K562 (cell line): ENCODE measurements at regions not wholly inside any gene's neighbourhood (a gene's known extent, or its start where the extent isn't known, plus 50 kb on each side); places are given as distances from the start of the nearest gene placed in this dataset.

Experiments used
- ATAC-seq: fragments of 200-7000 bp; cut with Tn5 transposase; 3 replicates; pipeline ENCODE4 v1.9.1; 2020; ENCODE audit warnings: moderate library complexity
- BruUV-seq: library from RNA; stranded (reverse); fragments of 400-500 nt; replicated peaks from 2 replicates; lab custom pipeline; 2021; lab: Mats Ljungman, UMichigan
- CTCF ChIA-PET: fragments of 300-600 bp; formaldehyde crosslinking; extraction: SDS; loops from one replicate; lab custom pipeline; 2021; ENCODE audit warnings: low intra/inter-chr PET ratio; lab: Yijun Ruan, JAX
- POLR2A ChIA-PET: fragments of 300-600, 350-650 bp; sonication (Branson Sonifier 250); formaldehyde crosslinking; extraction: SDS; loops from one replicate; lab custom pipeline; 2021; ENCODE audit warnings: antibody characterized with exemption, inconsistent platforms; lab: Yijun Ruan, JAX
- DNase-seq, 4 experiments: peaks; one replicate each; pipeline versions ENCODE4 v3.0.0 to v3.0.0-alpha.2; 2011 to 2018; ENCODE audit warnings: low spot score in 3 of 4, mixed read lengths in 3 of 4; ENCODE audit errors: extremely low read depth in 1 of 4
- FAIRE-seq: peaks from 2 replicates; lab custom pipeline; 2011; peaks lifted over from hg19 to GRCh38; lab: Jason Lieb, UNC
- H2AFZ ChIP-seq: 2 replicates; pipeline ENCODE4 v1.6.0; 2011; ENCODE audit warnings: low read depth, low read length, control low read depth, inconsistent platforms
- H3K27ac ChIP-seq: fragments of 200-600 bp; 3 replicates; pipeline ENCODE4 v1.8.0; 2011; ENCODE audit warnings: low read depth, mild to moderate bottlenecking, control low read depth, inconsistent platforms, low read length, moderate library complexity, mixed read lengths; ENCODE audit errors: extremely low read depth
- H3K27me3 ChIP-seq, 2 experiments: fragments of 300-600 bp in 1 of 2; 2 replicates in 1 of 2; 3 replicates in 1 of 2; pipeline versions ENCODE4 v1.6.0 to v1.8.0; 2011; ENCODE audit warnings: inconsistent platforms in 2 of 2, low read length in 2 of 2, mild to moderate bottlenecking in 1 of 2, mixed read lengths in 1 of 2, moderate library complexity in 1 of 2; ENCODE audit not compliant: control insufficient read depth in 2 of 2, insufficient read depth in 2 of 2
- H3K36me3 ChIP-seq: fragments of 300-600 bp; 3 replicates; pipeline ENCODE4 v1.8.0; 2011; ENCODE audit warnings: mild to moderate bottlenecking, low read length, inconsistent platforms; ENCODE audit not compliant: control insufficient read depth, insufficient read depth
- H3K4me1 ChIP-seq, 2 experiments: fragments of 200-600 bp in 1 of 2; replicated peaks in 1 of 2; 2 replicates in 1 of 2; 3 replicates in 1 of 2; pipeline versions ENCODE4 v1.5.1 to v1.8.0; 2011; ENCODE audit warnings: inconsistent platforms in 2 of 2, low read length in 2 of 2, mild to moderate bottlenecking in 1 of 2, mixed read lengths in 1 of 2, moderate library complexity in 1 of 2; ENCODE audit not compliant: control insufficient read depth in 2 of 2, insufficient read depth in 2 of 2
- H3K4me2 ChIP-seq: 2 replicates; pipeline ENCODE4 v1.6.1; 2011; ENCODE audit warnings: low read length, control low read depth, inconsistent platforms, mixed read lengths; ENCODE audit not compliant: insufficient read depth
- H3K4me3 ChIP-seq: fragments of 200-600 bp; sonication (generic), shearing (Covaris generic); 2 replicates; pipeline ENCODE4 v1.5.1; 2016; ENCODE audit warnings: control low read depth, inconsistent platforms
- H3K79me2 ChIP-seq: fragments of 200-600 bp; 3 replicates; pipeline ENCODE4 v1.8.0; 2011; ENCODE audit warnings: low read length, inconsistent platforms; ENCODE audit not compliant: control insufficient read depth, insufficient read depth
- H3K9ac ChIP-seq, 2 experiments: 2 replicates each; pipeline versions ENCODE4 v1.6.0 to v1.6.1; 2011; ENCODE audit warnings: low read depth in 2 of 2, low read length in 2 of 2, control low read depth in 1 of 2, inconsistent platforms in 1 of 2, mild to moderate bottlenecking in 1 of 2, mixed read lengths in 1 of 2; ENCODE audit not compliant: insufficient read depth in 1 of 2
- H3K9me1 ChIP-seq: one replicate; pipeline ENCODE4 v1.6.0; 2011; ENCODE audit warnings: inconsistent platforms, mild to moderate bottlenecking, low read length, moderate library complexity; ENCODE audit not compliant: control insufficient read depth, insufficient read depth
- H3K9me3 ChIP-seq: replicated peaks from 2 replicates; pipeline ENCODE4 v1.5.1; 2011; ENCODE audit warnings: low read depth, low read length, inconsistent platforms; ENCODE audit not compliant: control insufficient read depth, insufficient read depth
- H4K20me1 ChIP-seq: replicated peaks from 2 replicates; pipeline ENCODE4 v1.6.1; 2011; ENCODE audit warnings: low read length, inconsistent platforms, mixed read lengths; ENCODE audit not compliant: control insufficient read depth, insufficient read depth
- CC2D1A ChIP-seq: fragments of 450-650 bp; IDR thresholded peaks from 2 replicates; pipeline ENCODE4 v1.6.1; 2017; ENCODE audit warnings: mild to moderate bottlenecking
- CTCF ChIP-seq, 3 experiments: IDR thresholded peaks in 2 of 3; conservative IDR thresholded peaks in 1 of 3; 2 replicates each; pipeline ENCODE4 v1.5.1; 2011 to 2012; ENCODE audit warnings: low read length in 3 of 3, mild to moderate bottlenecking in 3 of 3, control low read depth in 2 of 3, improper control_type of control experiment in 1 of 3, inconsistent platforms in 1 of 3, low read depth in 1 of 3, mixed read lengths in 1 of 3, moderate library complexity in 1 of 3; ENCODE audit not compliant: insufficient read depth in 2 of 3
- HDGF ChIP-seq: fragments of 450-650 bp; IDR thresholded peaks from 2 replicates; pipeline ENCODE4 v1.6.1; 2016
- KDM4B ChIP-seq, 2 experiments: fragments of 450-650 bp in 1 of 2; sonication (generic) in 1 of 2; IDR thresholded peaks; 2 replicates each; pipeline ENCODE4 v1.6.1; 2016 to 2017; ENCODE audit warnings: borderline replicate concordance in 2 of 2, antibody characterized with exemption in 1 of 2, low read depth in 1 of 2, mild to moderate bottlenecking in 1 of 2
- RCOR1 ChIP-seq, 2 experiments: IDR thresholded peaks; 2 replicates each; pipeline ENCODE4 v1.6.1; 2012; ENCODE audit warnings: low read depth in 2 of 2, low read length in 2 of 2, borderline replicate concordance in 1 of 2, improper control_type of control experiment in 1 of 2
- SMC3 ChIP-seq: conservative IDR thresholded peaks from 2 replicates; pipeline ENCODE4 v1.6.1; 2011; ENCODE audit warnings: low read depth, low read length, improper control_type of control experiment; ENCODE audit not compliant: insufficient read depth
- STAG1 ChIP-seq: sonication (generic); formaldehyde crosslinking; IDR thresholded peaks from 2 replicates; pipeline ENCODE4 v1.5.0; 2020; ENCODE audit warnings: missing genetic modification reagents, borderline replicate concordance
- TCFL5 ChIP-seq: fragments of 250-450 bp; sonication (Bioruptor Pico); conservative IDR thresholded peaks from 2 replicates; pipeline ENCODE4 v1.6.1; 2021; ENCODE audit warnings: mild to moderate bottlenecking, moderate library complexity, matching md5 sums
- XRCC5 ChIP-seq: fragments of 200-400 bp; formaldehyde crosslinking; IDR thresholded peaks from 2 replicates; pipeline ENCODE4 v1.6.1; 2017; ENCODE audit warnings: low read depth, mild to moderate bottlenecking, low read length
- ZBTB7A ChIP-seq: IDR thresholded peaks from 2 replicates; pipeline ENCODE4 v1.6.1; 2011; ENCODE audit warnings: low read depth, mild to moderate bottlenecking, low read length, moderate library complexity, borderline replicate concordance; ENCODE audit not compliant: control insufficient read depth
- WGBS: fragments of 100-300 bp; shearing (Covaris generic); methylation state at CpG from one replicate; pipeline ENCODE4 v1.1.6; 2016; ENCODE audit warnings: low coverage, mixed read lengths; ENCODE audit not compliant: insufficient coverage; ENCODE audit errors: missing lambda C conversion rate; 5-methylcytosine and 5-hydroxymethylcytosine counted together
- in situ Hi-C: fragments of 300-500 bp; cut with MboI; formaldehyde crosslinking; loops from 4 replicates; pipeline ENCODE4 v1.15.0; 2018; ENCODE audit warnings: inconsistent platforms, mixed read lengths
- intact Hi-C: fragments of 100-400 bp; cut with micrococcal nuclease; formaldehyde crosslinking; loops from 2 replicates; pipeline ENCODE4 v1.14.2; 2022

- H3K4me3 ChIP-seq: no peak overlapping the region
- H3K9me3 ChIP-seq: no peaks in the 10 kb centered on the region
- H3K9ac ChIP-seq: no peak overlapping the region
- H3K4me2 ChIP-seq: no peak overlapping the region; the same call in 1 of the 2 replicates
- FAIRE-seq (peak; percentile 93), DNase-seq (peak; percentile 77 to 91 (median 84)), ATAC-seq (peak; percentile 97)
- no peaks in the 10 kb centered on the region for H3K36me3 ChIP-seq
- 3% methylated on average over 12 of the region's 12 CpGs for WGBS
- H4K20me1 ChIP-seq: no peaks in the 10 kb centered on the region
- in situ Hi-C loops (loop anchor here (25.0 kb wide), 1 partner anchor 946 kb away; no protein-coding TSS in a partner anchor), intact Hi-C loops (loop anchor here (1.0 to 5.0 kb wide), 3 partner anchors 327 to 961 kb away; no protein-coding TSS in a partner anchor)
- no peak overlapping the region for H2AFZ ChIP-seq
- no peaks in the 10 kb centered on the region for H3K79me2 ChIP-seq
- no peaks in the 10 kb centered on the region for H3K9me1 ChIP-seq
- H3K27ac ChIP-seq: no peak overlapping the region
- H3K27me3 ChIP-seq: peaks cover 0 to 31% of the 10 kb centered on the region in 2 experiments; a peak in 3 of 5 replicates
- POLR2A ChIA-PET: no interaction called here
- CTCF ChIA-PET: interaction anchor here (0.6 to 2.2 kb wide), 4 partner anchors 312 to 443 kb away, joined by 3 to 22 read pairs (median 4); no protein-coding TSS in a partner anchor
- H3K4me1 ChIP-seq: peaks cover 0 to 6% of the 10 kb centered on the region in 2 experiments; a peak in 2 of 5 replicates
- no TSS peak for BruUV-seq
- TF ChIP-seq CC2D1A (peak; percentile 26; the same call in 1 of the 2 replicates), HDGF (no peak), CTCF (IDR thresholded peaks at IDR 0.05 in 2 of 3, conservative IDR thresholded peaks at IDR 0.05 in 1 of 3; ENCODE audit: insufficient read depth in 2 of 3, low read depth in 1 of 3, low read length in 3 of 3) (peak; percentile 79 to 96 (median 89)), SMC3 (peak; percentile 96), KDM4B (IDR thresholded peaks at IDR 0.05; ENCODE audit: borderline replicate concordance in 2 of 2, low read depth in 1 of 2) (0 out of 4 replicates have a peak, but pooled peaks of 1 of the 2 experiments have one; percentile 7), TCFL5 (CRISPR knock-in tag) (no peak), RCOR1 (IDR thresholded peaks at IDR 0.05; ENCODE audit: borderline replicate concordance in 1 of 2, low read depth in 2 of 2, low read length in 2 of 2) (peak; percentile 24 to 33; a peak in 1 of 4 replicates), XRCC5 (0 out of 2 replicates have a peak, but pooled peaks have one; percentile 21), ZBTB7A (peak; percentile 36; the same call in 1 of the 2 replicates), STAG1 (peak; percentile 50; the same call in 1 of the 2 replicates)
These were observed 278.4 kb downstream of the LRFN2 start for GRCh38 chr6:40308533-40309306.
